ENCODE measurements at regions not wholly inside any gene's neighbourhood (a gene's known extent, or its start where the extent isn't known, plus 50 kb on each side); places are given as distances from the start of the nearest gene placed in this dataset.
A peak's percentile ranks its signal among the peaks of the same experiment; 100 is the strongest.

DNA sequence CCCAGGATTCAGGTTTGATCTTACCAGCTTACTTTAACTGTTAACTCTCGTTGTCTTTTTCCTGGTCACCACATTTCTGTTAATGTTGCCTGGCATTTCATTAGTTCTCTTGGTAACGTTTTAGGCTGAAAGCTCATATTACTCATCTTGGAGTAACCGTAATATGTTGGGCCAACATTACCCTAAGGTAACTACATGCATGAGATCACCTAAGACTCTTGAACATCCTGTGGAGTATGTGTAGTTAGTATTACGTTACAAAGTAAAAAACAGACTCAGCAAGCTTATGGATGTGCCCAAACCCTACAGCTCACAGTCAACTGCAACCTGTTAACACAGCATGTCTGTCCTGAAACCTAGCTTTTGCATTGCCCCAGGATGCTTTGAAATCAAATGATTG is 203.3 kb upstream of the HS3ST1 start:
- no peak for DNase-seq

DNA sequence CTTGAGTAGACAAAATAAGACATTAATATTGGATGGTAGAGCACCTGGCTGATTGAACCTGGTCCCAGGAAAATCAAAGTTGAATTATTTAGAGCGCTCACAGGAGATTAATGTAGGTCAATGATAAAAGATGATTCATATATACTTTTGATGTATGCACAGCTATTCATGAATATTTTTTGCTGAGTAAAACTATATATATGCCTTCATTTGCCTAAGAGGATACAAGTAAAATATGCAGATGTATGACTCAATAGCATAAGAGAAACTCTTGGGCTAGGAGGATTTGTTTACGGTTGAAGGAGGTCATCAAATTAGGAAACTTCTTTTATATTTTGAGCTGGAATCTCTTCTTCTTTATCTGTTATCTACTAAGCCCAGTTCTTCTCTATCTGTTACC is 202.7 kb upstream of the HS3ST1 start:
- DNase-seq = no peak

- DNase-seq = no peak
Measured at GRCh38 chr4:11628093-11628725, 199.5 kb upstream of the HS3ST1 start.

DNA sequence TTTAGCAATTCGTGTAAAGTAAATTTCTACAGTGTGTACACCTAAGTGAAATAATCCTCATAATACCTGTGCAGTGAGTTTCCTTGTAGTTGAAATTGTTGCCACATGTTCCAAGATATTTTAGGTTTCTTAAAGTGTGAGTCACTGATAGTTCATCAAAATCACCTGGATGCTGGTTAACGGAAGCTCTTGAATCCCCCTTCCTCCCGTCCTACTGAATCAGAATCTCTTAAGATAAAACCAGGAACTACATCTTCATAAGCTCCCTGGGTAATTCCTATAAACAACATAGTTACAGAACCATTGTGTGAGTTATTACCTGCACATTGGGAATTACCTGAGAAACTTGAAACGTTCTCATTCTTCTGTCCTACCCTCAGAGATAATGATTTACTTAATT is 197.4 kb upstream of the HS3ST1 start:
- DNase-seq = no peak

- peak; percentile 7 for DNase-seq
Measured at GRCh38 chr4:11625211-11625610, 196.5 kb upstream of the HS3ST1 start.

- DNase-seq = no peak
Measured at GRCh38 chr4:11624370-11624769, 195.7 kb upstream of the HS3ST1 start.

DNA sequence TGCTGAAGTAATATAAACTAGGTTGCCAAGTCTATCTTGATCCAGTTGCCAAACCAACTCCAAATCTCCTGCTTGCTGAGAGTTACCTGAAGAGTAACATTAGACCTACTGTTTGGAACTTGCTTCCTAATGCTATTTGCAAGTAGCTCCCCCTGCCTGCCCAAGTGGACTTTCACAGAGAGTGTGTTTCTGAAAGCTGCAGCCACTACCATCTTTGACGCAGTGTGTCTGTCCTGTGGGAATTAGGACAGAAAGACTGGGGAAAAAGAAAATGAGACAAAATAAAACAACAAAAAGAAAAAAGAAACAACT is 195.0 kb upstream of the HS3ST1 start:
- no peak for DNase-seq

GRCh38 chr4:11622961-11623725 is 194.4 kb upstream of the HS3ST1 start:
- no peak for DNase-seq

- no peak for DNase-seq
Measured at GRCh38 chr4:11620861-11621260, 192.2 kb upstream of the HS3ST1 start.

DNA sequence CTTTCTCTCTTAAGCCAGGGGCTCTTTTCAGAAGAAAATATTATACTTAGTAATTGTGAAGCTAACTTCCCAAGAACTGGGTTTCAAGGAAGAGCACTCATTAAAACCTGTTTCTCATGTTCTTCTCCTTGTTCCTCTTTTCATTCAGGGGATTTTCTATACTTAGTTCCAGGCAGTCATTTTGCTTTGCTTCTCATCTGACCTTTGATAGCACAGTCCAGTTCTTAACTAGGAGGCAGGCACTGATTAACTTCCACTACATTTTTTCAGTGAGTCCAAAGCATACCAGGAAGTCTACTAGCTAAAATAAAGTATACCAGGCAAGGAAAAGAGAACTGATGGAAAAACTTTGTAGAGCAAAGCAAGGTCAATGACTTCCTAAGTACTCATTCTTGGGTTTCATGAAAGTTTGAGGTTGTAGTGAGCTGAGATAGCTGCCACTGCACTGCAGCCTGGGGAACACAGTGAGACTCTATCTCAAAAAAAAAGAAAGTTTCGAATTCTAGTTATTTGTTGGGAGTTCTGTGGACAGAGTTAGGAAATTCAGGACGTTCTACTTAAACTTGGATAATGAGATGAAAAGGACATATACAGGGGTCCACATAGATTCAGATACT is 190.1 kb upstream of the HS3ST1 start:
- DNase-seq = no peak

- DNase-seq = no peak
Measured at GRCh38 chr4:11616856-11617255, 188.2 kb upstream of the HS3ST1 start.

GRCh38 chr4:11615601-11616000 is 186.9 kb upstream of the HS3ST1 start:
- DNase-seq = no peak

GRCh38 chr4:11614426-11614825 is 185.7 kb upstream of the HS3ST1 start:
- DNase-seq = no peak

- no peak for DNase-seq
Measured at GRCh38 chr4:11611868-11612267, 183.2 kb upstream of the HS3ST1 start.

DNA sequence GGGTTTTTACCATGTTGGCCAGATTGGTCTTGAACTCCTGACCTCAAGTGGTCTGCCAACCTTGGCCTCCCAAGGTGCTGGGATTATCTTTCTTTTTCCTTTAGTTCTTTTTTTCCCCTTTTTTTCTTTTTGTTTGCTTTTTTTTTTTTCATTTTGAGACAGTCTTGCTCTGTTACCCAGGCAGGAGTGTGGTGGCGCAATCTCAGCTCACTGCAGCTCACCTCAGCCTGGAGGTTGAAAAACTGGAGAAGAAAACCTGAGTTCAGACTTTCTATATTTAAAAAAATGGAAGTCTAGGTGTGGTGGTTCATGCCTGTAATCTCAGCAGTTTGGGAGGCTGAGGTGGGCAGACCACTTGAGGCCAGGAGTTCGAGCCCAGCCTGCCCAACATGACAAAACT is 181.1 kb upstream of the HS3ST1 start:
- DNase-seq = no peak

DNA sequence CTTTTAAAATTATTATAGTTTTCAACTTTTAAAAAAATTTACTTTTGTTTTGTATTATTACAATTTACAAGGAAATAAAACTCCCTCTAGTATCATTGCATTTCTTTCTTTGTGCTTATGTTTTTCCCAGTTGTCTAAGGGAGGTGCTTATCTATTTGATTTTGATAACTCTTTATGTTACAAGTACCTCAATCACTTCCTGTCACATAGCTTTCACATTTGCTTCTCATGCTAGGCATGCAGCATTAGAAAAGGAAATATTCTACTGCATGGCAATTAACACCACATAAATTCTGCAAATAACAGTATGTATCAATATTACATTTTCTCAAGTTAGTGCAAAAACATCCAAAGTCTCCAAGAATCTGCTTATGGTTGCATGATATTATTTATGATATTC is 180.3 kb upstream of the HS3ST1 start:
- DNase-seq = no peak

- DNase-seq = no peak
Measured at GRCh38 chr4:11606078-11606477, 177.4 kb upstream of the HS3ST1 start.

DNA sequence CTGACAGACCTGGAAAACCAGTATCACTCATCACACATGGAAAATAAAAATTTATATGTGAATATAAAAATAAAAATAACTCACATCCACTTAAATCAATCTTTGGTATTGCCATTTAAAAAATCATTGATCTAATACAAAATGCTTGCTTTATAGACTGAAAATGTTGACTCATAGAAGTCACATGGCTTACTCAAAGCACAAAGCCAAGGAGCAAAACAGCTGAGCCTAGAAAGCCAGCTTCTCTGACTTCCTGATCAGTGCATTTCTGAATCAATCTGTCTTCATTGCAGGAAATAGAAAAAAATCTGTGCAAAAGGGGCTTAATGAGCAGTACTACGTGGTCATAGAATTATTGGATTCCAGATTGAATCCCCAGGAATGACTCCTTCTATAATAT is 176.9 kb upstream of the HS3ST1 start:
- no peak for DNase-seq

- DNase-seq = no peak
Measured at GRCh38 chr4:11604821-11605220, 176.1 kb upstream of the HS3ST1 start.

GRCh38 chr4:11603591-11604194 is 175.0 kb upstream of the HS3ST1 start:
- no peak for DNase-seq

DNA sequence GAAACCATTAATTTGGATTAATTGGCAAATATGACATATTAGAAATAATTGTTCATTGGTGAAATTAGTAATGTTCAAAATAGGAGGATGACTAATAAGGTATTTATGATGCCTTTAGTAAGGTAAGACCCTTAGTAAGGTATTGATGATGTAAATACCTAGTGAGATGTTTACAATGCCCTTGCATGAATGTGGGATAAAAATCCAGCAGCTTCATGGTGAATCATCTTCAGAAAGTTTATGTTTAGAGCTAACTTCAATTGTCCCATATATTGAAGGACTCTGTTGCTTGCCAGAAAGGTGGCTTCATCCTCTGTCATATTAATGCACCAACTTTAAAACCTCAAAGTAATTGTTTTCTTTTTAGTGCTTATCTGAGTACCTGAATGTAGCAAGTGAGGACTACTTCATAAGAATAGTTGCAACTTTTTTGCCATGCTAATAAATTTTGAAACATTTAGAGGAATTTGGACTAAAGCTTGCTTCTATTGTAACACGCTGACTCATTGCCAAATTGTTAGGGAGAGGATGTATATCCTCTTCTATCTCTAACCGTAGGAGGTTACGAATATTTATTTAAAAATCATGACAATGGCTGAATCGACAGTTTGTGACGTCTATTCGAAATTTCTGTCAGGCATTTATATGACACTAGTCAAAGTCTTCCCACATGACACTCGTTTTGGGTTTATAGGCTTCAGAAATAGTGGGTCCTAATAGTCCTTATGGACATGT is 174.1 kb upstream of the HS3ST1 start:
- DNase-seq = no peak

DNA sequence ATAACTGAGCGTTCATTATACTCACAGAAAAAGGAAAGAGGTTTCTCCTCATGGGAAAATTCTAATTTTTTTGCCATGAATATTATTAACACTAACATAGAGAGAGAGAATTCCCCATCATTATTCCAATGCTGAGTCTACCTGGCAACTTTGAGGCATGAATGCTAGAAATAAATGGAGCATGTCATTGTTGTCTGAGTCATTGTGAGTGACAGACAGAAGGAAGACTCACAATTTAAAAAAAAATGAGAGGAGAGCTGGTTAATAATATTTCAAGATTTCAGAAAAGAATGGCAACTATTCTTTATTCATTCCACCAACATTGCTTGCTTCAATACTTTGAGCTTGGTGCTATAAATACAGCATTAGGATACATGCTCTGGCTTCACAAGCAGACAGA is 170.4 kb upstream of the HS3ST1 start:
- DNase-seq = no peak

All from muscle of arm (tissue), 1 donor.